Upper lobe of left lung (tissue), 4 donors: ENCODE measurements at regions not wholly inside any gene's neighbourhood (a gene's known extent, or its start where the extent isn't known, plus 50 kb on each side); places are given as distances from the start of the nearest gene placed in this dataset.

Experiments used
- EP300 ChIP-seq, 4 donors: sonication (generic); formaldehyde crosslinking; IDR thresholded peaks; one replicate each; pipeline ENCODE4 v1.5.1; 2017; ENCODE audit warnings: antibody characterized with exemption in 4 of 4, control low read depth in 2 of 4
- POLR2AphosphoS5 ChIP-seq, 2 donors: sonication (generic); formaldehyde crosslinking; IDR thresholded peaks; one replicate each; pipeline ENCODE4 v1.5.1; 2017; ENCODE audit warnings: antibody characterized with exemption in 2 of 2

GRCh38 chr22:49528420-49528720, 299.3 kb downstream of the BRD1 start:
- TF ChIP-seq POLR2AphosphoS5 (IDR thresholded peaks at IDR 0.05) (no peak), EP300 (IDR thresholded peaks at IDR 0.05) (no peak)
